Liver (tissue), 3 donors: ENCODE measurements at regions not wholly inside any gene's neighbourhood (a gene's known extent, or its start where the extent isn't known, plus 50 kb on each side); places are given as distances from the start of the nearest gene placed in this dataset.

Experiments
- CTCF ChIP-seq: fragments of 150-350 bp; IDR thresholded peaks from 2 replicates; pipeline ENCODE4 v1.5.1; 2017; ENCODE audit warnings: improper control_type of control experiment, low read depth, low read length; ENCODE audit not compliant: missing input control
- EGR1 ChIP-seq, 2 donors: IDR thresholded peaks; 2 replicates each; pipeline ENCODE4 v1.6.1; 2016 to 2018; ENCODE audit warnings: antibody characterized with exemption in 2 of 2, low read depth in 2 of 2
- NR2F2 ChIP-seq: IDR thresholded peaks from 2 replicates; pipeline ENCODE4 v1.6.1; 2016; ENCODE audit warnings: antibody characterized with exemption
- RAD21 ChIP-seq, 2 donors: IDR thresholded peaks; 2 replicates each; pipeline ENCODE4 v1.6.1; 2016; ENCODE audit warnings: antibody characterized with exemption in 2 of 2, mild to moderate bottlenecking in 2 of 2
- REST ChIP-seq: IDR thresholded peaks from 2 replicates; pipeline ENCODE4 v1.6.1; 2016; ENCODE audit warnings: antibody characterized with exemption, mild to moderate bottlenecking
- TAF1 ChIP-seq: conservative IDR thresholded peaks from 2 replicates; pipeline ENCODE4 v1.6.1; 2016; ENCODE audit warnings: antibody characterized with exemption, mild to moderate bottlenecking
- ZBTB33 ChIP-seq: IDR thresholded peaks from 2 replicates; pipeline ENCODE4 v1.6.1; 2016; ENCODE audit warnings: antibody characterized with exemption
- donor health status: healthy.
- donor health status: healthy.

DNA sequence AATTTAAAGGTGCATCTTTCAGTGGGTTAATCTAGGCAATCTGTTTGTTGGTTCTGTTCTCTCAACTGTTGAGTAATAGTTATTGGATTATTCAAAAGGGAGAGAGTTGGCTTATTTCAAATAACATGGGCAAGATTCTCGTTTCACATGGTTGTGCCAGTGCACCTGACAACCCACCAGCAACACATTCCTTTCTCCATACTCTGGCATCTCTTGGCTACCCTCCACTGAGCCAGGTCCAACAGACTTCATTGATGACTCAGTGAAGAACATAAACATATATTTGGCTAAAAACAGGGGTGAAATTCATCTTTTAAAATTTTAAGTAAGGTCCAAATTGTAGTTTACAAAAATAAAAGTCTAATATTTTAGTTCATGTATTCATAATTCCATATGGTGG lies 967.2 kb downstream of the RPA4 start:
- TF ChIP-seq CTCF (no peak), NR2F2 (no peak), REST (no peak), ZBTB33 (no peak), EGR1 (IDR thresholded peaks at IDR 0.05; ENCODE audit: low read depth in 2 of 2) (no peak), TAF1 (no peak), RAD21 (IDR thresholded peaks at IDR 0.05) (no peak)
